ENCODE measurements at regions not wholly inside any gene's neighbourhood (a gene's known extent, or its start where the extent isn't known, plus 50 kb on each side); places are given as distances from the start of the nearest gene placed in this dataset.

- Histone ChIP-seq H3K27ac (no peak overlapping the region), H3K9me3 (no peaks in the 10 kb centered on the region), H3K4me1 (no peaks in the 10 kb centered on the region), H3K27me3 (no peaks in the 10 kb centered on the region), H3K4me3 (no peak overlapping the region), H3K9ac (ENCODE audit: low read depth in 2 of 2, low read length in 2 of 2) (no peak overlapping the region), H3K36me3 (no peaks in the 10 kb centered on the region)
- DNase-seq, result no peak
- intact Hi-C loops (cut with DNase I), result no loop called here
- TF ChIP-seq CTCF (IDR thresholded peaks at IDR 0.05), result no peak
Observed at GRCh38 chr5:4837489-4838058, 302.6 kb upstream of the ADAMTS16 start.

DNA sequence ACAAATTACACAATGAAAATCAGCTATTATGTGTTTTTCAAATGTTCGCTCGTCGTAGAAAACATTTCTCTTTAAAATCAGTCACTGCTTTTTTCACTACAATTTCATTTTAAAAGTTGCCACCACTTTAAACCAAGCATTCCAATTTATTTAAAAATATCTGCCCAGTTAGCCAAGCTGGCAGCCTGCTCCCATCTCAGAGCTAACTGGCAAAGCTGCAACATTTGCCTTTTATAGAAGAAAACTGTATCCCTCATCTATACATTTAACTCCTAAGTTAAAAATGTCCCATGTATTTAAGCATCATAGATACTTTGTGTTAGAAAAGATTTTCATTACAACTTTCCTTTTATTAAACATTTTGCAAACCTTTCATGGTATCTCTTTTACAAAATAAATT is 294.9 kb upstream of the ADAMTS16 start:
- no peaks in the 10 kb centered on the region for H3K27me3 ChIP-seq
- intact Hi-C loops (cut with DNase I), result no loop called here
- H3K27ac ChIP-seq, result no peak overlapping the region
- TF ChIP-seq CTCF (IDR thresholded peaks at IDR 0.05), result no peak
- H3K9ac ChIP-seq (ENCODE audit: low read depth in 2 of 2, low read length in 2 of 2), result no peak overlapping the region
- H3K4me3 ChIP-seq, result no peak overlapping the region
- no peaks in the 10 kb centered on the region for H3K9me3 ChIP-seq
- no peaks in the 10 kb centered on the region for H3K36me3 ChIP-seq
- no peaks in the 10 kb centered on the region for H3K4me1 ChIP-seq
- no peak for DNase-seq

DNA sequence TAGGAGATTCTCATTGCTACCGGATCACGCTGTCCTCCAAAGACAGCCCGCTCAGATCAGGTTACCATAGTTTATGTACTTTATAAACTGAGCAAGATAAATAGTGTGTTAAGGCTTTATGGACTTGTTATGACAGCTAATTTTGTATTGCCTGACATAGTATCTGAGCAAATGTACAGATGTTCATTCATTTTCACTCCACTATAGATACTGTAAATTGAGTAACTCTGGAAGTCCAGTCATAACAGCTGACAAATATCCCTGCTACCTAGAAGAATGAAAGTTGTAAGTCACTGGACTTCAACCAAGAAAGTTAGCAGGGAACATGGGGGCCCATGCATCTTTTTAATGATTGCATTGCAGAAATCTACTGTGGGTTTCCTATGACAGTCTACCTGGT is 292.4 kb upstream of the ADAMTS16 start:
- Histone ChIP-seq H3K36me3 (no peaks in the 10 kb centered on the region), H3K27me3 (no peaks in the 10 kb centered on the region), H3K4me3 (no peak overlapping the region), H3K9ac (ENCODE audit: low read depth in 2 of 2, low read length in 2 of 2) (no peak overlapping the region), H3K4me1 (no peaks in the 10 kb centered on the region), H3K27ac (no peak overlapping the region), H3K9me3 (no peaks in the 10 kb centered on the region)
- DNase-seq, result no peak
- no peak for TF ChIP-seq CTCF (IDR thresholded peaks at IDR 0.05)
- intact Hi-C loops (cut with DNase I), result no loop called here

- H3K9ac ChIP-seq (ENCODE audit: low read depth in 2 of 2, low read length in 2 of 2), result no peak overlapping the region
- no peaks in the 10 kb centered on the region for H3K4me1 ChIP-seq
- no peaks in the 10 kb centered on the region for H3K9me3 ChIP-seq
- H3K4me3 ChIP-seq, result no peak overlapping the region
- no peaks in the 10 kb centered on the region for H3K27me3 ChIP-seq
- H3K27ac ChIP-seq, result no peak overlapping the region
- no peaks in the 10 kb centered on the region for H3K36me3 ChIP-seq
- intact Hi-C loops (cut with DNase I), result no loop called here
- DNase-seq, result no peak
- no peak for TF ChIP-seq CTCF (IDR thresholded peaks at IDR 0.05)
Observed at GRCh38 chr5:4855036-4855435, 285.1 kb upstream of the ADAMTS16 start.

DNA sequence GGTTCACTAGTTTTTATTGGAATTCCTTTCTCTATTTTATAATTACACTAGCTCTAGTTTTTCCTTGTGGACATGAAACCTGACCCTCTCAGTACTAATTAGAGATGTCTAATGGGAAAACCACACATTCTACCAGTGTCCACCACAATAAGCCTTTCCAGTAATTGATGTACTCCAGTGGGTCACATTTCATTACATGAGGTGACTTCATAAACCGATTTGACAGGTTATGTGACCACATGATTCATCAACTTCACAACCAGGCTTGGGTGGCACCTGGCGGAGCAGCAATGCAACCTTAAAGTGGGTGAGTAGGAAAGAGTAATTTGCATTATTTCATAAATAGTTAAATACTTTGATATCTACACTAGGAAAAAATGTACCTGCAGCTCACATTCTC is 284.2 kb upstream of the ADAMTS16 start:
- Histone ChIP-seq H3K36me3 (no peaks in the 10 kb centered on the region), H3K27ac (no peak overlapping the region), H3K9ac (ENCODE audit: low read depth in 2 of 2, low read length in 2 of 2) (no peak overlapping the region), H3K4me1 (no peaks in the 10 kb centered on the region), H3K4me3 (no peak overlapping the region), H3K27me3 (no peaks in the 10 kb centered on the region), H3K9me3 (no peaks in the 10 kb centered on the region)
- intact Hi-C loops (cut with DNase I), result no loop called here
- DNase-seq, result no peak
- no peak for TF ChIP-seq CTCF (IDR thresholded peaks at IDR 0.05)

Data from colonic mucosa (tissue), 4 donors.